Activated CD4-positive, alpha-beta T cell treated with anti-CD3 and anti-CD28 coated beads, Interleukin-2, amount 50 U/mL, for 48 hours (primary cell): ENCODE measurements at regions not wholly inside any gene's neighbourhood (a gene's known extent, or its start where the extent isn't known, plus 50 kb on each side); places are given as distances from the start of the nearest gene placed in this dataset.
A peak's percentile ranks its signal among the peaks of the same experiment; 100 is the strongest.

Experiments
- DNase-seq, 2 experiments: peaks; one replicate each; pipeline ENCODE4 v3.0.0-alpha.2; 2020

DNA sequence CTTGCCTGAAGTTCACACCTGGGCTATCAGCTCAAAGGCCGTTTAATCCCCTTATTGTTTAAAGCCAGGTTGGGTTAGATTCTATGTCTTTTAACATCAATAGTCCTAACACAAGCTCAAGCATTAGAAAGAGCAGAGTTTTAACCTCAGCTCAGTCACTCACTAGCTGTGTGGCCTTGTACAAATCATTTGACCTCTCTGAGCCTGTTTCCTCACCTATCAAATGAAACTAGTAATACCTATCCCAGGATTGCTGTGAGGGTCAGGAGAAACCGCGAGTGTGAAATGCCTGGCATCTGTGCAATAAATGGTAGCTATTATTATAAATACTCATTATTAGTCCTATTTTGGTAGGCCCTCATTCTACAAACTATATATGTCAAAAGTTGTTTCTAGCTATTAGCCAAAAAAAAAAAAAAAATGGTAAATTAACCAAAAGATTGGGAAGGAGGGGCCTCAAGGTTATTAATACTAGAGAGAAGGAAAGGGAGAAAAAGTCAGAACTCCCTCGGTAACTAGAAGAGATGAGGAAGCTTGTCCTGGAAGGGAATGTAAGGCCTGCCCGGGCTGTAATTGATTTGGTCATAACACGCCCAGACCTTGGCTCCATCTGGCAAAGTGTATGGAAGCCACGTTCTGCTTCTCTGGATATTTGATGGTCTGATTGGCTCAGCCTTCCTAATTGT lies 510.5 kb upstream of the PROK2 start:
- DNase-seq = no peak

DNA sequence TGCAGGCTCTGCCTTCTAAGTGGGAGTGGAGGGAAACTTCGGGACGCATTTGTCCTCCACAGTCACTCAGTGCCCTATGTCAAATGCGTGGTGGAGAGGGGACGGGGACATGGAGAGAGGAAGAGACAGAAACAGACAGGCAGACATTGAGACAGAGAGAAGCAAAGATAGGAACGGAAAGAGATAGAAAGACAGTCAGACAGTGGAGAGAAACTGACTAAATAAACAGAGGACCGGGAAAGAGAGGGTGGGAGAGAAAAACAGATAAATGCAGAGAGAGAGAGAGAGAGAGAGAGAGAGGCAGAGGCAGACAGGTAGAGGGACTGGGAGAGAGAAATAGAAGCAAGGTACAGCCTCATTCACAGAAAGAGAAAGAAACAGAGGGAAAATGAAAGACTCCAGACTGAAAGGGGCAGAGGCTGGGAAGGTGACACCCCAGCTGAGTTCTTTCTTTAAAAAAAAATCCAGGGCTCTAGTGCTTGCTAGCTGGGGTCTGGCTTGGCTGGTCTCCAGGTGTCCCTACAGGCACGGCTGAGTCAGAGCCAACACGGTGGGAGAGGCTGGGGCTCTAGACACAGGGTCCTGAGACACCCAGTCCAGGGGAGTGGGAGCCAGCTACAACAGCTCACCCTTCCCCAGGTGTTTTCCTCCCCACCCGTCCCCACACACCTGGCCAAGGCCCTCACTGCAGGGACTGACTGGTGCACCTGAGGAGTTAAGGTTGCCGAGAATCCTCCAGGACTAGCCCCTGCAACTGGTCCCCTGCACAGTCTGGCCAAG lies 506.1 kb upstream of the PROK2 start:
- no peak for DNase-seq

GRCh38 chr3:72289692-72290071 lies 504.7 kb upstream of the PROK2 start:
- DNase-seq = no peak

DNA sequence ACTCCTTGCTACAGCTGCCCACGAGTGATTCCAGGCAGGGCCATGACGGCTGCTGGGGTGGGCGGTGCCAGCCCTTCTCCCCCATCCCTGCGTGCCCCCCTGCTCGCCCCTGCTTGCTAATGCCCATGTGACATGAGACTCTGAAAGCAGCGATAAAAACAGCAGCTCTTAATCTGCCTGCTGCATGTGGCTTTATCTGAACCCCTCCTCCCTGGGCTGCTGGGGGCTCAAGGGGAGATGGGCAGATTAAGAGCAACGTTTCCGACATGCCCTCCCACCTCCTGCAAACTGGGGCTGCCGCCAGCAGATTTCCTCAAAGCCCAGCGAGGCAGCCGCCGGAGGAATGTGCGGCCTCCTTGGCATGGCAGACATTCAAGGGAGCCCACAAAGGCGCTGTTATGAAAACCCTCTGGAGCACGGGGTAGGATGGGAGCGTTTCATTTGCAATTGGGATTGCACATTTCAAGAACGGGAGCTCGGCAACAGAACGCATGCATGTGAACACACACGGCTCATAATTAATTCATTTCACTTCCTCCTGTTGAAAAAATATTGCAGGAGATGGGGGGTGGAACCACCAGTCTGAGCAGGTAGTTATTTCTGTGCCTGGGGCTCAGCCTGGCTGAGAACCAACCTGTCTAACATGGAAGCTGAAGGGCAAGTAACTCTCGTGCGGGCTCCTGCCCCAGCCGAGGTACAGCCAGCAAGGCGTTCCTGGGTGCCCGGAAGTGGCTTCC lies 504.2 kb upstream of the PROK2 start:
- peak in 1 of 2 experiments; percentile 14 for DNase-seq

GRCh38 chr3:72287956-72288355 lies 503.0 kb upstream of the PROK2 start:
- DNase-seq = no peak

- no peak for DNase-seq
Observed at GRCh38 chr3:72285502-72285901, 500.6 kb upstream of the PROK2 start.

- DNase-seq = no peak
Observed at GRCh38 chr3:72284471-72284870, 499.5 kb upstream of the PROK2 start.

GRCh38 chr3:72282918-72283317 lies 498.0 kb upstream of the PROK2 start:
- no peak for DNase-seq

GRCh38 chr3:72281551-72281950 lies 496.6 kb upstream of the PROK2 start:
- DNase-seq = no peak

- DNase-seq = no peak
Observed at GRCh38 chr3:72280876-72281275, 495.9 kb upstream of the PROK2 start.

GRCh38 chr3:72279631-72280041 lies 494.7 kb upstream of the PROK2 start:
- no peak for DNase-seq

- no peak for DNase-seq
Observed at GRCh38 chr3:72279068-72279604, 494.2 kb upstream of the PROK2 start.

DNA sequence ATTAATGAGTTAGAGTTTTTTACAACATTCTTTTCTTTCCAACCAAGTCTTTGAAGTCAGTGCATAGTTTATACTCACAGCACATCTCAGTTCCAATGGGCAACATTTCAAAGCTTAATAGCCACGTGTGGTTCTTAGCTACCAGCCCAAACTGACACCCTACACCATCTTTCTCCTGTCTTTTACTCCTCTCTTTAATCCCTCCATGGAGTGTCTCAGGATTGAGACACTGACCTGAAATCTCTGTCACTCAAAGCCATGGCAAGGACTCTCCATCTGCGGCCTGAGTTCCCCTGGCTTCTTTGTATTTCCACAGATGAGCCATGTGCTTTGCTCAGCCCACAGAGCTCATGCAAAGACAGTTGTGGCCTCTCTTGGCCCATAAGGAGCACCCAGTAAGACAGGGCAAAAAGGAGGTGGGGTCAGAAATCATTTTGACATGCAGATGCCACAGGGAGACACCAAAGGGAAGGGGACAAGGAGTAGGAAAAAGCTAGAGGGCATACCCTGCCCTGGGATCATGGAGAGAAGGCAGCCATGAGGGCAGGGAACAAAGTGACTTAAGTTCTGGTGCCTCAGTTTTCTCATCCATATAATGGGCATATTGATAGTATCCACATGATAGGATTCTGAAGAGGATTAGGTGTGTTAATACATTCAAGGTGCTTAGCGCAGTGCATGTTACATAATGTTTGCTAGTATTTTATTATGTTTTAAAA lies 493.6 kb upstream of the PROK2 start:
- DNase-seq = no peak

DNA sequence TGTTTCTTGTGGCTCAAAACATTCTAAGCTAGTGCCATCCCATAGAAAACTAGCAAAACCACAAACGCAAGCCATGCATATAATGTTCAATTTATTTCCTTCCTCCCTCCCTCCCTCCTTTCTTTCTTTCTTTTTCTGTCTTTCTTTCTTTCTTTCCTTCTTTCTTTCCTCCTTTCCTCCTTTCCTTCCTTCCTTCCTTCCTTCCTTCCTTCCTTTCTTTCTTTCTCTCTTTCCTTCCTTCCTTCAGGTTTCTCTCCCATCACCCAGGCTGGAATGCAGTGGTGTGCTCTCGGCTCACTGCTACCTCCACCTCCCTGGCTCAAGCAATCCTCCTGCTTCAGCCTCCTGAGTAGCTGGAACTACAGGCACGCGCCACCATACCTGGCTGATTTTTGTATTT lies 492.8 kb upstream of the PROK2 start:
- DNase-seq = no peak

- DNase-seq = no peak
Observed at GRCh38 chr3:72276806-72277205, 491.9 kb upstream of the PROK2 start.

- no peak for DNase-seq
Observed at GRCh38 chr3:72275331-72275751, 490.4 kb upstream of the PROK2 start.

DNA sequence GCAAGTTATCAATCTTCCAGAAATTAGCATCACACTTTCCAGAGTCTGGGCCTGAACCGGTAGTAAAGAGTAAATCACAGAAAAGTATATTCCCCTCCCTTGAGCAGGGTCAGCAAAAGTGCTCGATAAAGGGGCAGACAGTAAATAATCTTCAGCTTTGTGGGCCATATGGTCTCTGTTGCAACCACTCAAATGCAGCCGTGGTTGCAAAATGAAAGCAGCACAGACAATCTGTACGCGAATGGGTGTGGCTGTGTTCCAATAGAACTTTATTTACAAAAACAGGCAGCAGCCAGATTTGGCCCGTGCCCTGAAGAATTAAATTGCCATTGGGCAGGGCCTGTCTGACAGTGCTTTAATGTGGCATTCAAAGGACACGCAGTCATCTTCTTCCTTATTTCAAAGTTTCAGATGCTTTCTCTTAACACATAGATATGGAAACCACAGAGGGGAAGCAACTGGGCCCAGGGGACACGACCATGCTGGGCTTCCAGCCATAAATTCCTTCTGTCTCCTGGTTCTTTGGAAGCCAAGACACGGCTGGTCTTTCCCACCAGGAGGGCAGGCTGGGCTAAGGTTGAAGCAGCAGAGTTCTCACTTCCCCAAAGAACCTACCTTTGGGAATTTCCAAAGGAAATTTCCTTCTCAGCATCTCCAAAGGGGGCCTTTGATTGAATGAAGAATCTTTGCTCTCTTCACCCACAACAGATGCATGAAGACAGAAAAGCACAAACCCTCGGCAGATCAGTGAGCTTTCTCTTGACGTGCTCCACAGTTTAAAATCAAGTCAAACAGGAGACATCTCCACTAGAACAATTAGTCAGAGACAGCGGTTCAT lies 489.8 kb upstream of the PROK2 start:
- DNase-seq = no peak

DNA sequence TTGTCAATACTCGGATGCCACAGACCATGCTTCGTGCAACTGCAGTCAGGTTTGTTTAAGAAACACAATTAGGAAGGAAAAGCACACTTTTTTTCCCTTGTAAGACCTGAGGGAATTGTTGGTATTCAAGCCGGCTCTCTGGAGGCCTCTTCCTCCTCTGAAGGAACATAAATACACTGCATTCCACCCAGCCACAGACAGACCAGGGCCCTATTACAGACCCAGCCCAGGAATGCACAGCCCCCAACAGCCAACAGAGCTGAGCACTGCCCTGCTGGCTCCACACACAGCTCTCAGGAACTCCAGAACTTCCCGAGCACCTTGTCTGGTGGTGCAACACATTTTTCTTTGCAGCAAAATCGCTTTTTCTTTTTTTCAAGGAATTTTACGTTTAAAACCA lies 488.7 kb upstream of the PROK2 start:
- DNase-seq = no peak

GRCh38 chr3:72272356-72272755 lies 487.4 kb upstream of the PROK2 start:
- no peak for DNase-seq

GRCh38 chr3:72271923-72272322 lies 487.0 kb upstream of the PROK2 start:
- DNase-seq = no peak

DNA sequence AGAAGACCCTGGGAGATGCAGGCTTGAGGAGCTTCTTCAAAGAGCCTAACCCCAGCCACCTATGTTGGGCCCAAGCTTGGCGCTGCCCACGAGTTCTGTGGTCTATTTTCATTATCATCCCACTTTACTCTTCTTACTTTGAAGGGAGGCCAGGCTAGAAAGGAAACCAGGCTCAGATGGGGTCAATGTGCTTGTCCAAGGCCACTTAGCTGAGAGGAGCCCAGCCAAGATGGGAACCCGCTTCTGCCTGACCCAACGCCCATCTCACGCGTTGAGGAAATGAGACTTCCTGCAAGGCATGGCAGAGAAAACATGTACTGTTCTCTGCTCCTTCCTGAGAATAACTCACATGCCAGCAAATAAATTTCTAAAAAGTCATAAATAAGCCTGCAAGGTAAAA lies 486.3 kb upstream of the PROK2 start:
- no peak for DNase-seq

- DNase-seq = no peak
Observed at GRCh38 chr3:72270730-72271129, 485.8 kb upstream of the PROK2 start.
